Upper lobe of left lung (tissue), 6 donors: ENCODE measurements at regions not wholly inside any gene's neighbourhood (a gene's known extent, or its start where the extent isn't known, plus 50 kb on each side); places are given as distances from the start of the nearest gene placed in this dataset.

Source experiments
- ATAC-seq, 2 donors: fragments of 200-7000 bp; cut with Tn5 transposase; one replicate each; pipeline ENCODE4 v1.9.1; 2022; ENCODE audit warnings: mild to moderate bottlenecking in 2 of 2, moderate library complexity in 2 of 2; ENCODE audit not compliant: low FRiP score in 2 of 2
- DNase-seq, 2 donors: peaks; one replicate each; pipeline ENCODE4 v3.0.0-alpha.2; 2019 to 2020
- H3K27ac ChIP-seq, 4 donors: fragments of 200-600 bp; sonication (generic); one replicate each; pipeline ENCODE4 v1.5.1; 2016 to 2019
- H3K27me3 ChIP-seq, 4 donors: fragments of 200-600 bp; sonication (generic); one replicate each; pipeline ENCODE4 v1.5.1; 2017 to 2019
- H3K36me3 ChIP-seq, 4 donors: fragments of 200-600 bp; sonication (generic); one replicate each; pipeline ENCODE4 v1.5.1; 2016 to 2019
- H3K4me1 ChIP-seq, 4 donors: fragments of 200-600 bp; sonication (generic); one replicate each; pipeline ENCODE4 v1.5.1; 2018 to 2019
- H3K4me3 ChIP-seq, 4 donors: fragments of 200-600 bp; sonication (generic); one replicate each; pipeline ENCODE4 v1.5.1; 2017 to 2019; ENCODE audit warnings: mild to moderate bottlenecking in 2 of 4, moderate library complexity in 1 of 4
- H3K9me3 ChIP-seq, 4 donors: fragments of 200-600 bp; sonication (generic); one replicate each; pipeline ENCODE4 v1.5.1; 2018 to 2019
- EP300 ChIP-seq, 4 donors: sonication (generic); formaldehyde crosslinking; IDR thresholded peaks; one replicate each; pipeline ENCODE4 v1.5.1; 2017; ENCODE audit warnings: antibody characterized with exemption in 4 of 4, control low read depth in 2 of 4
- POLR2A ChIP-seq, 4 donors: fragments of 450-650 bp; IDR thresholded peaks; one replicate each; pipeline ENCODE4 v1.5.1; 2016 to 2017; ENCODE audit warnings: antibody characterized with exemption in 4 of 4, mild to moderate bottlenecking in 2 of 4
- POLR2AphosphoS5 ChIP-seq, 2 donors: sonication (generic); formaldehyde crosslinking; IDR thresholded peaks; one replicate each; pipeline ENCODE4 v1.5.1; 2017; ENCODE audit warnings: antibody characterized with exemption in 2 of 2
- WGBS, 2 donors: methylation state at CpG; one replicate each; pipeline ENCODE4 v1.1.5; 2017 to 2018; 5-methylcytosine and 5-hydroxymethylcytosine counted together
- TF ChIP-seq, protein P1 (sequence below), 6 experiments: fragments of 450-650 bp in 4 of 6; fragments of 200-600 bp in 2 of 6; sonication (generic) in 2 of 6; IDR thresholded peaks; one replicate each; pipeline ENCODE4 v1.5.1; 2016 to 2019; ENCODE audit warnings: antibody characterized with exemption in 6 of 6
- donor health status: DM: no; HTN: no; CAD: no; lungs with moderate emphysema.
- donor health status: DM: no; HTN: yes; CAD: no; lungs with severe emphysema.

DNA sequence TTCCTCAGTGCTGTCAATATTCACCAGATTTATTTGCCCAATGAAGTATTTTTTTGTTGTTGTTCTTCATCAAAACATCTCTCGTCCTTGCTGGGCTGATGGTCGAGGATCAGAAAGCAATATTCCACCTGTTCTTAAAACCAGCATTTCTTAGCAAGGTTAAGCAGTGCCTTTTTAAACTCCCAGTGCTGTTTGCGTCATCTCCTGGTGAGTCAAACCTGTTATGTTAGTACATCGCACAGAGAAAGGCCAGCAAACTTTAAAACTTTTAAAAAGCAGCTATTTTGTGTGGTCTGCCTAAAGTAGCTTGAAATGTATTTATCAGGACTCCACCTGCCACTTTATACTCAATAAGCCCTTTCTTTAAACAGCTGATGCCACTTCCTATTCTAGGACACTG is 802.0 kb downstream of the KCNA4 start:
- Histone ChIP-seq H3K4me3 (no peak overlapping the region), H3K27me3 (no peaks in the 10 kb centered on the region), H3K9me3 (peaks cover 0 to 4% (median 0%) of the 10 kb centered on the region in 4 donors), H3K4me1 (no peaks in the 10 kb centered on the region), H3K27ac (no peak overlapping the region), H3K36me3 (no peaks in the 10 kb centered on the region)
- DNase-seq (no peak), ATAC-seq (no peak)
- WGBS, 2 donors, result 64 to 65% methylated on average over 4 of the region's 4 CpGs
- no peak for TF ChIP-seq POLR2A (IDR thresholded peaks at IDR 0.05)
- no peak for TF ChIP-seq EP300 (IDR thresholded peaks at IDR 0.05)
- TF ChIP-seq, protein P1, sequence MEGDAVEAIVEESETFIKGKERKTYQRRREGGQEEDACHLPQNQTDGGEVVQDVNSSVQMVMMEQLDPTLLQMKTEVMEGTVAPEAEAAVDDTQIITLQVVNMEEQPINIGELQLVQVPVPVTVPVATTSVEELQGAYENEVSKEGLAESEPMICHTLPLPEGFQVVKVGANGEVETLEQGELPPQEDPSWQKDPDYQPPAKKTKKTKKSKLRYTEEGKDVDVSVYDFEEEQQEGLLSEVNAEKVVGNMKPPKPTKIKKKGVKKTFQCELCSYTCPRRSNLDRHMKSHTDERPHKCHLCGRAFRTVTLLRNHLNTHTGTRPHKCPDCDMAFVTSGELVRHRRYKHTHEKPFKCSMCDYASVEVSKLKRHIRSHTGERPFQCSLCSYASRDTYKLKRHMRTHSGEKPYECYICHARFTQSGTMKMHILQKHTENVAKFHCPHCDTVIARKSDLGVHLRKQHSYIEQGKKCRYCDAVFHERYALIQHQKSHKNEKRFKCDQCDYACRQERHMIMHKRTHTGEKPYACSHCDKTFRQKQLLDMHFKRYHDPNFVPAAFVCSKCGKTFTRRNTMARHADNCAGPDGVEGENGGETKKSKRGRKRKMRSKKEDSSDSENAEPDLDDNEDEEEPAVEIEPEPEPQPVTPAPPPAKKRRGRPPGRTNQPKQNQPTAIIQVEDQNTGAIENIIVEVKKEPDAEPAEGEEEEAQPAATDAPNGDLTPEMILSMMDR (IDR thresholded peaks at IDR 0.05), result no peak
- TF ChIP-seq POLR2AphosphoS5 (IDR thresholded peaks at IDR 0.05), result no peak

DNA sequence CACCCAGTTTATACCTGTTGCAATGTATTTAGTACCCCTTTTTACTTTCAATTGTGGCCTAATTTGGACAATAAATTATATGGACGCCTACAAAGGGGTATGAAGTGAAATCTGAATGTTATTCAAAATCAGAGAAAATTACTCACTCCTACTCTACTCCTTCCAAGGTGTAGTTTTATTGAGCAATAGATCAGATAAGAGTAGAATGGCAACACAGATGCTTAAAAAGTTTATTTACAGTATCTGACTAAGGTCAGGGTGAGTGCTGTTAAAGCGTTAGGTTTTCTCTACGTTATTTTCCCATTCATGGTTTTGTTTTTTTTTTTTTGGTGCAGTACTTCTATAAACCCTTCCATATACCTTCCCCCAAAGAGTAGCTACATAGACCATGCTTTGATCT is 805.6 kb downstream of the KCNA4 start:
- 49 to 58% methylated on average over 3 of the region's 3 CpGs for WGBS, 2 donors
- no peaks in the 10 kb centered on the region for H3K36me3 ChIP-seq
- no peak overlapping the region for H3K27ac ChIP-seq
- no peak for DNase-seq
- no peaks in the 10 kb centered on the region for H3K4me1 ChIP-seq
- H3K9me3 ChIP-seq, result no peaks in the 10 kb centered on the region
- ATAC-seq, result no peak
- no peak overlapping the region for H3K4me3 ChIP-seq
- H3K27me3 ChIP-seq, result no peaks in the 10 kb centered on the region
- no peak for TF ChIP-seq POLR2A (IDR thresholded peaks at IDR 0.05)
- TF ChIP-seq POLR2AphosphoS5 (IDR thresholded peaks at IDR 0.05), result no peak
- TF ChIP-seq, protein P1 (IDR thresholded peaks at IDR 0.05), result no peak
- no peak for TF ChIP-seq EP300 (IDR thresholded peaks at IDR 0.05)

DNA sequence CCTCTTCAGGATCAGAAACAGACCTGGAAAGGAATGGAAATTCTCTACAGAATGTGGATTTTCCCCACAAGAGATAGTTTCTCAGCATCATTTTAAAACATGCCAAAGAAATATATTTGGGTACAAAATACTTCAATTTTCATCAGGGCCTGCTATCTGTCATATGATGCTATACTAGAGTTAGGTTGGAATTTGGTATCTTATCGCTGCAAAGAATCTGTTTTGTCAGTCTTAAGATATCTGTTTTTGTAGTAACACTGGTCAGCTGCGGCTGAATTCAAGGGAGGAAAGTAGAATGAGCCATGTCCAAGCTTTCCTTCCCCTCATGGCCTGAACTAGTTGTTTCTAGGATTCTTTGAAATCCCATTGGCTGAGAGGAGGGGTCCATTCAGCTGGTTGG is 806.4 kb downstream of the KCNA4 start:
- Histone ChIP-seq H3K36me3 (no peaks in the 10 kb centered on the region), H3K9me3 (no peaks in the 10 kb centered on the region), H3K4me3 (no peak overlapping the region), H3K27ac (no peak overlapping the region), H3K4me1 (no peaks in the 10 kb centered on the region), H3K27me3 (no peaks in the 10 kb centered on the region)
- no peak for DNase-seq
- 80 to 83% methylated on average over 2 of the region's 2 CpGs for WGBS, 2 donors
- ATAC-seq, result no peak
- no peak for TF ChIP-seq POLR2A (IDR thresholded peaks at IDR 0.05)
- TF ChIP-seq POLR2AphosphoS5 (IDR thresholded peaks at IDR 0.05), result no peak
- TF ChIP-seq, protein P1 (IDR thresholded peaks at IDR 0.05), result no peak

DNA sequence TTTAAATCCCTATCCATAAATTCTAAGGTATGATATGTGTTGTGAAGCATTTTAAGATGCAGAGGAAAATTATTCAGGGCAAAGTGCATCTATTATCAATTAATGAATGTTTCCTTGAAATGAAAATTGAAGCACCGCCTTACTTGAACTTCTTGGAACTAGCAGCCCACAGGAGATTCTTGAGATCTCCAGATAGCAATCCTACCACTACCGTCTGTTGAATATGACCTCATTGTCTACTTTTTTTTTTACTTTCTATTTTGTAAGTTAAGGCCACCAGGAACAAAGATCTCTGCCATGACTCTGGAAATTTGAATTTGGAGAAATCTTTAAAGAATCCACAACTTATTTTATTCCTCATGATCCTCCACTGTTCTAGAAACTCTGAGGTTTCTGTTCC is 808.7 kb downstream of the KCNA4 start:
- TF ChIP-seq POLR2A (IDR thresholded peaks at IDR 0.05), result no peak
- TF ChIP-seq, protein P1 (IDR thresholded peaks at IDR 0.05), result no peak
- TF ChIP-seq EP300 (IDR thresholded peaks at IDR 0.05), result no peak
- no peak for TF ChIP-seq POLR2AphosphoS5 (IDR thresholded peaks at IDR 0.05)
- Histone ChIP-seq H3K4me3 (no peak overlapping the region), H3K4me1 (no peaks in the 10 kb centered on the region), H3K36me3 (no peaks in the 10 kb centered on the region), H3K9me3 (no peaks in the 10 kb centered on the region), H3K27me3 (no peaks in the 10 kb centered on the region), H3K27ac (no peak overlapping the region)
- no peak for DNase-seq
- no peak for ATAC-seq
- 50 to 51% methylated on average over 2 of the region's 2 CpGs for WGBS, 2 donors

DNA sequence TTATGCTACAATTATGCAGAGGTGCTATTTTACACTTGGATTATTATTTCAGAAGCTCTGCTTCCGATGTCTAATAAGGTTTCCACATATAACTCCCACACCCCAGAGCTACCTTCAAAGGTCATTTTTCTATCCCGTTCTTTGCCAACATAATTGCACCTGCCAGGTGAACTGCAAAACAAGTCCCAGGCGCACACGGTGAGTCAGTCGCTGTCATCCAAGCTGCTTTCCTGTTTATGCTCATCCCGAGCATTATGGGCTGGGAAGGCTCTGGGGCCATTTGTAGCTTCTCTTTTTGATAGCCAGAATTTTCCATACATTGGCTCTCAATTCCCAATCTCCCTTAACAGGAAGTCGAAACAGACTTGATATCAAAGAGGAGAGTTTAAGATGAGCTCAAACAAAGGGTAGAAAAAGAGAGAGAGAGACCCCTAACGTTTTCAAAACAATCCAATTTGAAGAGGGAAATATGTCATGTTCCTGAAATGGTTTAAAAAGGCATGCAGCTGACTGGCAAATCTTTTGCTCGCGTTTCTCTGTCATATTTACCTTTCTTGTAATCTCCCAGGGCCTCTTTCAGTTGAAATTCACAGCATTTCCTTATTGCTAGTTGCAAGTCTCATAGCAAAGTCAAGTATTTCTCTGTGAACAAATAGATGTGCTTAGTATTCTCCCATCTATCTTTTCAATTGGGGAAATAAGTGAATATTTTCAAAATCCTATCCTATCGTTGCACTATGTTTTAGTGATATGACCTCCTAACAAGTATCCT is 815.9 kb downstream of the KCNA4 start:
- no peaks in the 10 kb centered on the region for H3K27me3 ChIP-seq
- H3K36me3 ChIP-seq, result no peaks in the 10 kb centered on the region
- H3K4me1 ChIP-seq, result no peaks in the 10 kb centered on the region
- no peak overlapping the region for H3K27ac ChIP-seq
- DNase-seq (no peak), ATAC-seq (no peak)
- H3K4me3 ChIP-seq, result no peak overlapping the region
- no peaks in the 10 kb centered on the region for H3K9me3 ChIP-seq
- WGBS, 2 donors, result 64 to 70% methylated on average over 11 of the region's 11 CpGs
- TF ChIP-seq, protein P1 (IDR thresholded peaks at IDR 0.05), result no peak
- no peak for TF ChIP-seq EP300 (IDR thresholded peaks at IDR 0.05)
- TF ChIP-seq POLR2AphosphoS5 (IDR thresholded peaks at IDR 0.05), result no peak
- no peak for TF ChIP-seq POLR2A (IDR thresholded peaks at IDR 0.05)
